ENCODE measurements at regions not wholly inside any gene's neighbourhood (a gene's known extent, or its start where the extent isn't known, plus 50 kb on each side); places are given as distances from the start of the nearest gene placed in this dataset.
"Not testable (repeated sequence)": the region's sequence is repeated elsewhere in the genome, so short reads cannot be mapped to it uniquely, and the experiment has no call there.

GRCh38 chrX:146581981-146582712, 227.4 kb upstream of the CXorf51B start:
- ChIA-PET POLR2A (no interaction called here), CTCF (no interaction called here)
- Mint-ChIP-seq H3K4me3 (no peak overlapping the region), H3K27ac (no peak overlapping the region), H3K36me3 (ENCODE audit: low read depth) (no peaks in the 10 kb centered on the region), H3K9me3 (no peaks in the 10 kb centered on the region), H3K4me1 (no peaks in the 10 kb centered on the region), H3K27me3 (no peaks in the 10 kb centered on the region)
- no peak for DNase-seq

DNA sequence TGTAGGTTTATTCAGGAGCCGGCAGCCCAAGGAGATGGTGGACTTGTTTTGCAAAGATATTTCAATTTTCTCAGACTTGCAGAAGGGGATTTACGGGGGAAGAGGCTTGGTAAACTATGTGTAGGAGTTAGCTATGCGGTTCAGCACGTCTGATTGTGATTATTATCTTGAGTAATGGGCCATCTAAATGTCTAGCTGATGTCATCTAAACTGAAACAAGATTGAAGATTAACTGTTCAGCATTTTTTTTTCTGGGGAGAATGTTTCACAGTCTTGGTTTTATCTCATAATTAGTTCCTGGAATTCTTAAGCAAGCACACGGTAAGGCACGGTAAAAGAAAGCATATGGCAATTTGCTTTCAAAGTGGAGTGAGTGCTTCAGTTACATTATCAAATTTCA, 207.3 kb upstream of the CXorf51B start:
- Mint-ChIP-seq H3K36me3 (ENCODE audit: low read depth) (no peaks in the 10 kb centered on the region), H3K27me3 (no peaks in the 10 kb centered on the region), H3K4me3 (no peak overlapping the region), H3K27ac (no peak overlapping the region), H3K9me3 (no peaks in the 10 kb centered on the region), H3K4me1 (no peaks in the 10 kb centered on the region)
- no peak for DNase-seq
- CTCF ChIA-PET, result no interaction called here
- POLR2A ChIA-PET, result no interaction called here

GRCh38 chrX:146604196-146604595, 205.4 kb upstream of the CXorf51B start:
- H3K4me3 Mint-ChIP-seq, result no peak overlapping the region
- H3K9me3 Mint-ChIP-seq, result no peaks in the 10 kb centered on the region
- CTCF ChIA-PET, result no interaction called here
- H3K27me3 Mint-ChIP-seq, result no peaks in the 10 kb centered on the region
- no peaks in the 10 kb centered on the region for H3K36me3 Mint-ChIP-seq (ENCODE audit: low read depth)
- H3K27ac Mint-ChIP-seq, result no peak overlapping the region
- POLR2A ChIA-PET, result no interaction called here
- no peaks in the 10 kb centered on the region for H3K4me1 Mint-ChIP-seq
- no peak for DNase-seq

DNA sequence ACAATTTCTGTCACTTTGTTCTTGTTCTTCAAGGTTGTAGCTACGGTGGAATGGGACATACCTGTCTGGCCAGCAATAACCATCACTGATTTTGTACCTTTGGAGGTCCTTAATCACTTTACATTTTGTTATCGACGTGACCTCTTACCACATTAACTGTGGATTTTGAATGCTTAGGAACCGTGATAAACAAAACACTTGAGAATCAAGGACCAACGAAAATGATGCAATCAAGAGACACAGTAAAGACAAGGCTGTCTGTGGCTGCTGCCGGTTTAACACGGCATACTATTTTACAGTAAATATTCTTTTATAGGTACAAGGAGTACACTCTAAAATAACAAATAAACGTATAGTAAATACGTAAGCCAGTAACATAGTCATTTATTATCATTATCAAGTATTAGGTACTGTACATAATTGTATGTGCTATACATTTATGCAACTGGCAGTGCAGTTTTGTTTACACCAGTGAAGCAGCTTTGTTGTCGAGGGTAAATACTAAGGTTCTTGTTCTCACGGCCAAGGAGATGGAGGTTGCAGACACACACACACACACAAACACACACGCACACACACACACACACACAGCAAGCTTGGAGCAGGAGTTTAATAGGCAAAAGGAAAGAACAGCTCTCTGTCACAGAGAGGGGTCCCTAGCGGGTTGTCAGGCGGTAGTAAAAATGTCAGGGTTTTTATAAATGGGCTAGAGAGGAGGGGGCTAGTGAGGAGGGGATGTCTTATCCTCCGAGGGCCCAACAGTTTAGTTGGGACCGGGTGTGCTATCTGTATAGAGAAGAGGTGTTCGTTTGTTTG, 194.7 kb upstream of the CXorf51B start:
- H3K27me3 Mint-ChIP-seq, result no peaks in the 10 kb centered on the region
- no peaks in the 10 kb centered on the region for H3K4me1 Mint-ChIP-seq
- H3K27ac Mint-ChIP-seq, result no peak overlapping the region
- H3K9me3 Mint-ChIP-seq, result no peaks in the 10 kb centered on the region
- no peak for DNase-seq
- ChIA-PET CTCF (no interaction called here), POLR2A (no interaction called here)
- H3K4me3 Mint-ChIP-seq, result no peak overlapping the region
- no peaks in the 10 kb centered on the region for H3K36me3 Mint-ChIP-seq (ENCODE audit: low read depth)

GRCh38 chrX:146615628-146616348, 193.8 kb upstream of the CXorf51B start:
- H3K9me3 Mint-ChIP-seq, result no peaks in the 10 kb centered on the region
- H3K27ac Mint-ChIP-seq, result no peak overlapping the region
- ChIA-PET POLR2A (no interaction called here), CTCF (no interaction called here)
- no peak overlapping the region for H3K4me3 Mint-ChIP-seq
- H3K27me3 Mint-ChIP-seq, result no peaks in the 10 kb centered on the region
- H3K36me3 Mint-ChIP-seq (ENCODE audit: low read depth), result no peaks in the 10 kb centered on the region
- H3K4me1 Mint-ChIP-seq, result no peaks in the 10 kb centered on the region
- no peak for DNase-seq

- CTCF ChIA-PET, POLR2A ChIA-PET: not testable (repeated sequence)
These were observed 189.6 kb upstream of the CXorf51B start for GRCh38 chrX:146619943-146620342.

DNA sequence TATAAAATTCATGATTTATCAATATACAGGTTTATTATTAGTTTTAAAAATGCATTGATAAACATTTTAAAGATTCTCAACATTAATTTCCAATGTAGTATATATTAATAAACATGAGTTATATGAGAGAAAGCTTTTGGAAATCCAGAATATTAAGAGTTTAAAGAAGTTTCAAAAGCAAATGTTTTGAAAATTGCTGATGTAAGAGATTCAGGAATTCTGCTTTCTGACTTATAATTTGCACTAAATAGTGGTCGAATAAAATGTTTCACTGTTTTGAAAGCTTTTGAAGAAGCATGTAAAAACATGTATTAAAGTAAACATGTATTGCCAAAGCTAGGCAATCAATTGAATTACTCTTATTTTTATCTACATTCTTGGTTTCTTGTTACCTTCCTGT, 151.2 kb upstream of the CXorf51B start:
- H3K4me3 Mint-ChIP-seq, result no peak overlapping the region
- no peak overlapping the region for H3K27ac Mint-ChIP-seq
- no peaks in the 10 kb centered on the region for H3K36me3 Mint-ChIP-seq (ENCODE audit: low read depth)

More at GRCh38 chrX:146619943-146620342, 189.6 kb upstream of the CXorf51B start:
- H3K9me3 Mint-ChIP-seq; H3K4me1 Mint-ChIP-seq; H3K27ac Mint-ChIP-seq; DNase-seq; H3K36me3 Mint-ChIP-seq (ENCODE audit: low read depth); H3K4me3 Mint-ChIP-seq; H3K27me3 Mint-ChIP-seq: not testable (repeated sequence)

GRCh38 chrX:146707781-146708180, 101.8 kb upstream of the CXorf51B start:
- Mint-ChIP-seq H3K4me3 (no peak overlapping the region), H3K36me3 (ENCODE audit: low read depth) (no peaks in the 10 kb centered on the region), H3K27me3 (no peaks in the 10 kb centered on the region), H3K27ac (no peak overlapping the region), H3K9me3 (no peaks in the 10 kb centered on the region), H3K4me1 (no peaks in the 10 kb centered on the region)
- ChIA-PET POLR2A (no interaction called here), CTCF (no interaction called here)
- DNase-seq, result no peak

More for the DNA sequence above, 151.2 kb upstream of the CXorf51B start:
- no peak for DNase-seq
- Mint-ChIP-seq H3K4me1 (no peaks in the 10 kb centered on the region), H3K27me3 (no peaks in the 10 kb centered on the region), H3K9me3 (peaks cover 4% of the 10 kb centered on the region)
- CTCF ChIA-PET, result no interaction called here
- POLR2A ChIA-PET, result no interaction called here

DNA sequence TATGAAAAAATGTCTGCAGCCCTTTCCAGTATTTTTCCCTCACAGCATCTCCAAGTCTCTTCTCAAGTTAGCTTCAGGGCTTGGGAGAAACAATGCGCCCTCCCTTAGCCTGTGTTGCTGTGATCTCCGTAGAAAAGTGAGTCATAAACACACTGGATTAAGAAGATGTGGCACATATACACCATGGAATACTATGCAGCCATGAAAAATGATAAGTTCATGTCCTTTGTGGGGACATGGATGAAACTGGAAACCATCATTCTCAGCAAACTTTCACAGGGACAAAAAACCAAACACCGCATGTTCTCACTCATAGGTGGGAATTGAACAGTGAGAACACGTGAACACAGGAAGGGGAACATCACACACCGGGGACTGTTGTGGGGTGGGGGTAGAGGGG, 100.7 kb upstream of the CXorf51B start:
- POLR2A ChIA-PET; H3K36me3 Mint-ChIP-seq (ENCODE audit: low read depth); H3K27me3 Mint-ChIP-seq; H3K27ac Mint-ChIP-seq; CTCF ChIA-PET; DNase-seq; H3K4me3 Mint-ChIP-seq; H3K9me3 Mint-ChIP-seq; H3K4me1 Mint-ChIP-seq: not testable (repeated sequence)

GRCh38 chrX:146754268-146754667, 55.3 kb upstream of the CXorf51B start:
- DNase-seq, result no peak
- H3K27ac Mint-ChIP-seq, result no peak overlapping the region
- CTCF ChIA-PET, result interaction anchor here (0.6 kb wide), 1 partner anchor 17 kb away, joined by 3 read pairs; no protein-coding TSS in a partner anchor
- H3K4me1 Mint-ChIP-seq, result no peaks in the 10 kb centered on the region
- no peak overlapping the region for H3K4me3 Mint-ChIP-seq
- no peaks in the 10 kb centered on the region for H3K36me3 Mint-ChIP-seq (ENCODE audit: low read depth)
- POLR2A ChIA-PET, result no interaction called here
- no peaks in the 10 kb centered on the region for H3K27me3 Mint-ChIP-seq
- H3K9me3 Mint-ChIP-seq, result peaks cover 7% of the 10 kb centered on the region

GRCh38 chrX:146755214-146755613, 54.4 kb upstream of the CXorf51B start:
- H3K9me3 Mint-ChIP-seq, result peaks cover 7% of the 10 kb centered on the region
- no peak overlapping the region for H3K27ac Mint-ChIP-seq
- no peaks in the 10 kb centered on the region for H3K4me1 Mint-ChIP-seq
- no peaks in the 10 kb centered on the region for H3K36me3 Mint-ChIP-seq (ENCODE audit: low read depth)
- DNase-seq, result no peak
- ChIA-PET POLR2A (no interaction called here), CTCF (no interaction called here)
- H3K27me3 Mint-ChIP-seq, result no peaks in the 10 kb centered on the region
- H3K4me3 Mint-ChIP-seq, result no peak overlapping the region
